HEK293 (cell line): ENCODE measurements at regions not wholly inside any gene's neighbourhood (a gene's known extent, or its start where the extent isn't known, plus 50 kb on each side); places are given as distances from the start of the nearest gene placed in this dataset.

Source experiments
- TF ChIP-seq, protein P1 (sequence below): fragments of 450-650 bp; formaldehyde crosslinking; optimal IDR thresholded peaks from 2 replicates; pipeline ENCODE3; 2016; ENCODE audit warnings: missing biosample characterization, mild to moderate bottlenecking, missing genetic modification characterization
- TF ChIP-seq, protein P2 (sequence below): fragments of 450-650 bp; formaldehyde crosslinking; conservative IDR thresholded peaks from 2 replicates; pipeline ENCODE4 v1.5.1; 2016; ENCODE audit warnings: low read depth, missing biosample characterization, missing genetic modification characterization

DNA sequence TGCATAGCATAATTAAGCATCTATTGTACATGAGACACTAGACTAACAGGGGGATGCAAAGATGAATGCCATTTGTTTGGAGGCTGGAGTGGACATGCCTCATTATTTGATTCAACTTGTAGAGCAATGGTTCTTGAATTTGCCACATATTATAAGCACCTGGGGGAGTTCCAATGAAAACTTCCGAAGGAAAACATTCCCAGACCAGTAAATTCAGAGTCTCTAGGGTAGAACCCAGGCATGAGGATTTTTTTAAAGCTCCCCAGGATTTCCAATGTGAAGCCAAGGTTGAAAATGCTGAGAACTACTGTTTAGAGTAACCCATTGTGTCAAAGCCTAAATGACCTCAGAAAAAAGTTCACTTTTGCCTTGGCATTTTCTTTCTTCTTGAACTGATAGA lies 93.9 kb upstream of the ITGA1 start:
- TF ChIP-seq, protein P1, sequence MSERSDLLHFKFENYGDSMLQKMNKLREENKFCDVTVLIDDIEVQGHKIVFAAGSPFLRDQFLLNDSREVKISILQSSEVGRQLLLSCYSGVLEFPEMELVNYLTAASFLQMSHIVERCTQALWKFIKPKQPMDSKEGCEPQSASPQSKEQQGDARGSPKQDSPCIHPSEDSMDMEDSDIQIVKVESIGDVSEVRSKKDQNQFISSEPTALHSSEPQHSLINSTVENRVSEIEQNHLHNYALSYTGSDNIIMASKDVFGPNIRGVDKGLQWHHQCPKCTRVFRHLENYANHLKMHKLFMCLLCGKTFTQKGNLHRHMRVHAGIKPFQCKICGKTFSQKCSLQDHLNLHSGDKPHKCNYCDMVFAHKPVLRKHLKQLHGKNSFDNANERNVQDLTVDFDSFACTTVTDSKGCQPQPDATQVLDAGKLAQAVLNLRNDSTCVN = no peak
- TF ChIP-seq, protein P2, sequence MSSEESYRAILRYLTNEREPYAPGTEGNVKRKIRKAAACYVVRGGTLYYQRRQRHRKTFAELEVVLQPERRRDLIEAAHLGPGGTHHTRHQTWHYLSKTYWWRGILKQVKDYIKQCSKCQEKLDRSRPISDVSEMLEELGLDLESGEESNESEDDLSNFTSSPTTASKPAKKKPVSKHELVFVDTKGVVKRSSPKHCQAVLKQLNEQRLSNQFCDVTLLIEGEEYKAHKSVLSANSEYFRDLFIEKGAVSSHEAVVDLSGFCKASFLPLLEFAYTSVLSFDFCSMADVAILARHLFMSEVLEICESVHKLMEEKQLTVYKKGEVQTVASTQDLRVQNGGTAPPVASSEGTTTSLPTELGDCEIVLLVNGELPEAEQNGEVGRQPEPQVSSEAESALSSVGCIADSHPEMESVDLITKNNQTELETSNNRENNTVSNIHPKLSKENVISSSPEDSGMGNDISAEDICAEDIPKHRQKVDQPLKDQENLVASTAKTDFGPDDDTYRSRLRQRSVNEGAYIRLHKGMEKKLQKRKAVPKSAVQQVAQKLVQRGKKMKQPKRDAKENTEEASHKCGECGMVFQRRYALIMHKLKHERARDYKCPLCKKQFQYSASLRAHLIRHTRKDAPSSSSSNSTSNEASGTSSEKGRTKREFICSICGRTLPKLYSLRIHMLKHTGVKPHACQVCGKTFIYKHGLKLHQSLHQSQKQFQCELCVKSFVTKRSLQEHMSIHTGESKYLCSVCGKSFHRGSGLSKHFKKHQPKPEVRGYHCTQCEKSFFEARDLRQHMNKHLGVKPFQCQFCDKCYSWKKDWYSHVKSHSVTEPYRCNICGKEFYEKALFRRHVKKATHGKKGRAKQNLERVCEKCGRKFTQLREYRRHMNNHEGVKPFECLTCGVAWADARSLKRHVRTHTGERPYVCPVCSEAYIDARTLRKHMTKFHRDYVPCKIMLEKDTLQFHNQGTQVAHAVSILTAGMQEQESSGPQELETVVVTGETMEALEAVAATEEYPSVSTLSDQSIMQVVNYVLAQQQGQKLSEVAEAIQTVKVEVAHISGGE = no peak
